ENCODE measurements at regions not wholly inside any gene's neighbourhood (a gene's known extent, or its start where the extent isn't known, plus 50 kb on each side); places are given as distances from the start of the nearest gene placed in this dataset.

DNA sequence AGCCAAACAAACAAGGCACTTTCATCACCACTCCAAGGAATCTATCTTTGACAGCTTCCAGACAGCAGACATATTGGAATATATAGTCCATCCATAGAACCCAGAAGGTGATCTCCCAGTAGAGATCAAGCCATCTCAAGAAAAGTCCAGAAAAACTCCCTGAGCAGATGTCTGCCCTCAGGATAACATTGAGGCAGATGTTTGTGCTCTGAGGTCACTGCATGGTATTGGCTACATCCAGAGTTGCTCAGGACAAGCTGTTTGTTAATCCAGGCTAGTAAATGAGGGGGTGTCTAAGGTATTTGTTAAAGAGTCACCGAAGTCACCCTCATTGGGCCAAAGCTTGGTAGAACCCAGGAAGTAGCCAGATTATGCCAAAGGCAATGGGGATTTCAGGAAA lies 556.3 kb upstream of the KLF4 start:
- no peak for DNase-seq (ENCODE audit: low read depth)
- TF ChIP-seq, protein P1, sequence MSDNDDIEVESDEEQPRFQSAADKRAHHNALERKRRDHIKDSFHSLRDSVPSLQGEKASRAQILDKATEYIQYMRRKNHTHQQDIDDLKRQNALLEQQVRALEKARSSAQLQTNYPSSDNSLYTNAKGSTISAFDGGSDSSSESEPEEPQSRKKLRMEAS (IDR thresholded peaks at IDR 0.05; ENCODE audit: low read depth, low read length), result no peak
- no peak overlapping the region for H3K4me3 ChIP-seq (ENCODE audit: low read depth, low read length)

DNA sequence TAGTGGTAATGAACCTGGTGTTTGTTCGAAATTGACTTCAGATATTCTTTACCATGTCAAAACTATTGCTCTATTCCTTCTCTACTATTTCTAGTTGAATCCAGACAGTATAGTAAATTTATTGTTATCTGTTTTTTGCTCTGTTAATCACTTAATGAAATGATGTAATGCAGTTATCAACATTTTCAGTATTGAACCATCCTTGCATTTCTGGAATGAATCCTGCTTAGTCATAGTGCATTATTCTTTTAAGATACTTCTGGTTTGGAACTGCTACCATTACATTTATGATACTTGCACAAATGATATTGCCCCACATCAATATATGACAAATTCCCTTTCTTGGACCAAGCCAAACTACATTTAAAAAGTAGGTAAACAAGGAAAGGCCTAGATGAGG lies 554.0 kb upstream of the KLF4 start:
- TF ChIP-seq, protein P2, sequence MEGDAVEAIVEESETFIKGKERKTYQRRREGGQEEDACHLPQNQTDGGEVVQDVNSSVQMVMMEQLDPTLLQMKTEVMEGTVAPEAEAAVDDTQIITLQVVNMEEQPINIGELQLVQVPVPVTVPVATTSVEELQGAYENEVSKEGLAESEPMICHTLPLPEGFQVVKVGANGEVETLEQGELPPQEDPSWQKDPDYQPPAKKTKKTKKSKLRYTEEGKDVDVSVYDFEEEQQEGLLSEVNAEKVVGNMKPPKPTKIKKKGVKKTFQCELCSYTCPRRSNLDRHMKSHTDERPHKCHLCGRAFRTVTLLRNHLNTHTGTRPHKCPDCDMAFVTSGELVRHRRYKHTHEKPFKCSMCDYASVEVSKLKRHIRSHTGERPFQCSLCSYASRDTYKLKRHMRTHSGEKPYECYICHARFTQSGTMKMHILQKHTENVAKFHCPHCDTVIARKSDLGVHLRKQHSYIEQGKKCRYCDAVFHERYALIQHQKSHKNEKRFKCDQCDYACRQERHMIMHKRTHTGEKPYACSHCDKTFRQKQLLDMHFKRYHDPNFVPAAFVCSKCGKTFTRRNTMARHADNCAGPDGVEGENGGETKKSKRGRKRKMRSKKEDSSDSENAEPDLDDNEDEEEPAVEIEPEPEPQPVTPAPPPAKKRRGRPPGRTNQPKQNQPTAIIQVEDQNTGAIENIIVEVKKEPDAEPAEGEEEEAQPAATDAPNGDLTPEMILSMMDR (IDR thresholded peaks at IDR 0.05; ENCODE audit: low read depth, low read length), result no peak
- TF ChIP-seq MYC (IDR thresholded peaks at IDR 0.05; ENCODE audit: low read depth, low read length) (no peak), POLR2A (IDR thresholded peaks at IDR 0.05; ENCODE audit: extremely low read depth, insufficient read length) (no peak)
- TF ChIP-seq, protein P1 (IDR thresholded peaks at IDR 0.05; ENCODE audit: low read depth, low read length), result no peak
- no peak overlapping the region for H3K4me3 ChIP-seq (ENCODE audit: low read depth, low read length)
- DNase-seq (ENCODE audit: low read depth), result no peak

DNA sequence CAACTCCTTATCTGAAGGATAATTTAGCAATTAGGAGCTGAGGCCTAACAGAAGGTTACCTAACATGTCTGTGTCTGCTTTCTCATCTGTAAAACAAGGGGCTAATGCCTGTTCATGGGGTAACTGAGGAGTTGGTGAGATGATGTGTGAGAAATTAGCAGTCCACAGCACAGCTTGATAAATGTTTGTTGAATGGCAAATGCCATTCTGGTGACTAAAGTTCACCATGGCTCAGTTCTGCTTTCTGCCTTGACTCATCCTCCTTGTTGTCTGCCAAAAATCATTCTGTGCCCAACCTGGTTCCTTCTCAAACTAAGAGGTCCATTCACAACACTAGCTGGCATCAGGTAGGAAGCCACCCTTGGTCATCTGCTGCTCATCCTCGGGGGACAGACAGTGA lies 552.0 kb upstream of the KLF4 start:
- H3K4me3 ChIP-seq (ENCODE audit: low read depth, low read length), result no peak overlapping the region
- DNase-seq (ENCODE audit: low read depth), result no peak
- TF ChIP-seq, protein P1 (IDR thresholded peaks at IDR 0.05; ENCODE audit: low read depth, low read length), result no peak
- no peak for TF ChIP-seq POLR2A (IDR thresholded peaks at IDR 0.05; ENCODE audit: extremely low read depth, insufficient read length)
- no peak for TF ChIP-seq MYC (IDR thresholded peaks at IDR 0.05; ENCODE audit: low read depth, low read length)
- TF ChIP-seq, protein P2 (IDR thresholded peaks at IDR 0.05; ENCODE audit: low read depth, low read length), result no peak

DNA sequence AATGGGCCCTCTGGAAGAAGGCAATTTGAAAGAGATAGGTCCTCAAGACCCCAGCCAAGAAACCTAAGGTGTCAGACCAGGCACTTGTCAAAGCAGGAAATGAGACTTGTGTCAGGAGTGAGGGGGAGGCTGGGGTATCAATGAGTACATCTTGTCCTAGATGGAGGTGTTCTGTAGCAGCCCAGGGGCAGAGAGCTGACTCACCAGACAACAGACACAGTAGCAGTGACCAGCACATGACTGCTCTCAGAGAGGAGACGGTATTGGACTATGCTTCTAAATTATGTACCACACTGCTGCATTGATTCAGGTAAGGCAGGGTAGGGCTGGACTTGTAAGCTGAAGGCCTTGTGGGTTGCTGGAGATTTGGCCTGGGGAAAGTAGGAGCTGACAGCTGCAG lies 551.2 kb upstream of the KLF4 start:
- no peak for DNase-seq (ENCODE audit: low read depth)
- TF ChIP-seq POLR2A (IDR thresholded peaks at IDR 0.05; ENCODE audit: extremely low read depth, insufficient read length) (no peak), MYC (IDR thresholded peaks at IDR 0.05; ENCODE audit: low read depth, low read length) (no peak)
- TF ChIP-seq, protein P1 (IDR thresholded peaks at IDR 0.05; ENCODE audit: low read depth, low read length), result no peak
- TF ChIP-seq, protein P2 (IDR thresholded peaks at IDR 0.05; ENCODE audit: low read depth, low read length), result no peak
- H3K4me3 ChIP-seq (ENCODE audit: low read depth, low read length), result no peak overlapping the region

DNA sequence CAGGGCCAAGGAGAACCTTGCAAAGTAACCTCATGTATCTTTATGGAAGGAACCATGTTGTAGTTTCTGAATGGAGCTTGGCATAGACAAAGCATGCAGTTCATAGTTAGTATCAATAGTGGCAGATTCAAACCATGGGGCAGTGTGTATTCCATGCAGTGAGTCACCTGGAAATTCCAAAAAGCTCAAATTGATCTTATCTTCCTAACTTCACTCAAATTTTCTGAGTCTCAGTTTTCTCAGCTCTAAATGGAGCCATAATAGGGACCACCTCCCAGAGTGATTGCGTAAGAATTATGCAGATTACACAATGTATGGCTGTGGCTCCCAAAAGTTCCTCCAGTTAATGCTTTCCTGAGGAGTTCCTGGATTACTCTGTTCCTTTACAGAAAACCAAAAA lies 549.9 kb upstream of the KLF4 start:
- TF ChIP-seq MYC (IDR thresholded peaks at IDR 0.05; ENCODE audit: low read depth, low read length) (no peak), POLR2A (IDR thresholded peaks at IDR 0.05; ENCODE audit: extremely low read depth, insufficient read length) (no peak)
- TF ChIP-seq, protein P2 (IDR thresholded peaks at IDR 0.05; ENCODE audit: low read depth, low read length), result no peak
- peak; percentile 7 for DNase-seq (ENCODE audit: low read depth)
- no peak overlapping the region for H3K4me3 ChIP-seq (ENCODE audit: low read depth, low read length)

DNA sequence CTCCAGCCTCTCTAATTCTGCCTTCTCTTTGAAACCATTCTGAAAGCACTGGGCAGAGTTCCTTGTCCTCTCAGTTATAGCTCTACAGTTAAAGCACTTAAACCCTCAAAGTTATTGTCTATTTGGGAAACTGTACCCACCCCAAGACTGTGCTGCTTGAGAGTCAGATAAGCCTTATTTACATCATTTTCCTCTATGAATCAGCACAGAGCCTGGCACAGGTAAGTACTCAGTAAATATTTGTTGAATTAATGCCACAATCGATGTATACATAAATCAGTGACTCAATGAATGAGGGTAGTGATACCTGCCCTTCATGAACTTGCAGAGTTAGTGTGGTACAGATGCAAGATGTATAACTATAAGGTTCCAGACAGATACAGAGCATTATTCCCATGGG lies 549.4 kb upstream of the KLF4 start:
- TF ChIP-seq POLR2A (IDR thresholded peaks at IDR 0.05; ENCODE audit: extremely low read depth, insufficient read length) (no peak), MYC (IDR thresholded peaks at IDR 0.05; ENCODE audit: low read depth, low read length) (no peak)
- TF ChIP-seq, protein P1 (IDR thresholded peaks at IDR 0.05; ENCODE audit: low read depth, low read length), result no peak
- TF ChIP-seq, protein P2 (IDR thresholded peaks at IDR 0.05; ENCODE audit: low read depth, low read length), result no peak
- no peak overlapping the region for H3K4me3 ChIP-seq (ENCODE audit: low read depth, low read length)
- no peak for DNase-seq (ENCODE audit: low read depth)
